Activated naive CD4-positive, alpha-beta T cell treated with anti-CD3 and anti-CD28 coated beads, Interleukin-2, amount 10 ng/mL, durations not matched to agents 7 days and 5 days (primary cell): ENCODE measurements at regions not wholly inside any gene's neighbourhood (a gene's known extent, or its start where the extent isn't known, plus 50 kb on each side); places are given as distances from the start of the nearest gene placed in this dataset.

Experiments
- CTCF ChIA-PET: fragments of 350-600 bp; sonication (Branson Sonifier 250); formaldehyde crosslinking; loops from one replicate; lab custom pipeline; 2021; ENCODE audit warnings: antibody characterized with exemption; lab: Charles Lee
- DNase-seq: peaks from one replicate; pipeline ENCODE4 v3.0.0-alpha.2; 2020
- H3K27ac Mint-ChIP-seq: one replicate; pipeline ENCODE4 v1.8.0; 2021; ENCODE audit warnings: mild to moderate bottlenecking, moderate library complexity, mixed read lengths
- H3K27me3 Mint-ChIP-seq: one replicate; pipeline ENCODE4 v1.8.0; 2021; ENCODE audit warnings: mild to moderate bottlenecking, mixed read lengths
- H3K36me3 Mint-ChIP-seq: one replicate; pipeline ENCODE4 v1.8.0; 2021; ENCODE audit warnings: mixed read lengths
- H3K4me1 Mint-ChIP-seq: one replicate; pipeline ENCODE4 v1.8.0; 2021; ENCODE audit warnings: mixed read lengths
- H3K4me3 Mint-ChIP-seq: one replicate; pipeline ENCODE4 v1.8.0; 2021; ENCODE audit warnings: mild to moderate bottlenecking, moderate library complexity, mixed read lengths
- H3K9me3 Mint-ChIP-seq: one replicate; pipeline ENCODE4 v1.8.0; 2021; ENCODE audit warnings: mixed read lengths

- Mint-ChIP-seq H3K9me3 (peaks cover 8% of the 10 kb centered on the region), H3K4me1 (no peaks in the 10 kb centered on the region), H3K36me3 (no peaks in the 10 kb centered on the region), H3K27me3 (no peaks in the 10 kb centered on the region), H3K4me3 (no peak overlapping the region), H3K27ac (no peak overlapping the region)
- CTCF ChIA-PET: no interaction called here
- no peak for DNase-seq
Measured at GRCh38 chr9:23571414-23572104, 254.5 kb downstream of the ELAVL2 start.

GRCh38 chr9:23573800-23574199 is 252.2 kb downstream of the ELAVL2 start:
- Mint-ChIP-seq H3K4me1 (no peaks in the 10 kb centered on the region), H3K9me3 (peaks cover 8% of the 10 kb centered on the region), H3K4me3 (no peak overlapping the region), H3K27me3 (no peaks in the 10 kb centered on the region), H3K27ac (no peak overlapping the region), H3K36me3 (no peaks in the 10 kb centered on the region)
- no peak for DNase-seq
- CTCF ChIA-PET: no interaction called here

GRCh38 chr9:23577611-23578010 is 248.4 kb downstream of the ELAVL2 start:
- no peaks in the 10 kb centered on the region for H3K4me1 Mint-ChIP-seq
- H3K9me3 Mint-ChIP-seq: peaks cover 1% of the 10 kb centered on the region
- H3K36me3 Mint-ChIP-seq: no peaks in the 10 kb centered on the region
- H3K4me3 Mint-ChIP-seq: no peak overlapping the region
- DNase-seq: no peak
- CTCF ChIA-PET: interaction anchor here (0.9 kb wide), 1 partner anchor 15 kb away, joined by 3 read pairs; no protein-coding TSS in a partner anchor
- H3K27ac Mint-ChIP-seq: no peak overlapping the region
- no peaks in the 10 kb centered on the region for H3K27me3 Mint-ChIP-seq

- no peak overlapping the region for H3K4me3 Mint-ChIP-seq
- CTCF ChIA-PET: no interaction called here
- DNase-seq: no peak
- no peaks in the 10 kb centered on the region for H3K4me1 Mint-ChIP-seq
- H3K27me3 Mint-ChIP-seq: no peaks in the 10 kb centered on the region
- no peaks in the 10 kb centered on the region for H3K36me3 Mint-ChIP-seq
- H3K9me3 Mint-ChIP-seq: peaks cover 4% of the 10 kb centered on the region
- no peak overlapping the region for H3K27ac Mint-ChIP-seq
Measured at GRCh38 chr9:23581931-23582330, 244.1 kb downstream of the ELAVL2 start.

- no peak for DNase-seq
- CTCF ChIA-PET: no interaction called here
- peaks cover 4% of the 10 kb centered on the region for H3K9me3 Mint-ChIP-seq
- H3K4me3 Mint-ChIP-seq: no peak overlapping the region
- H3K27ac Mint-ChIP-seq: no peak overlapping the region
- H3K27me3 Mint-ChIP-seq: no peaks in the 10 kb centered on the region
- no peaks in the 10 kb centered on the region for H3K4me1 Mint-ChIP-seq
- H3K36me3 Mint-ChIP-seq: no peaks in the 10 kb centered on the region
Measured at GRCh38 chr9:23582836-23583235, 243.2 kb downstream of the ELAVL2 start.

- CTCF ChIA-PET: no interaction called here
Measured at GRCh38 chr9:23586906-23587305, 239.1 kb downstream of the ELAVL2 start.

GRCh38 chr9:23587433-23587832 is 238.6 kb downstream of the ELAVL2 start:
- CTCF ChIA-PET: no interaction called here
- H3K4me1 Mint-ChIP-seq: peaks cover 3% of the 10 kb centered on the region
- H3K36me3 Mint-ChIP-seq: no peaks in the 10 kb centered on the region
- H3K9me3 Mint-ChIP-seq: peaks cover 3% of the 10 kb centered on the region
- H3K27me3 Mint-ChIP-seq: no peaks in the 10 kb centered on the region
- DNase-seq: no peak
- no peak overlapping the region for H3K4me3 Mint-ChIP-seq
- no peak overlapping the region for H3K27ac Mint-ChIP-seq

More at GRCh38 chr9:23586906-23587305, 239.1 kb downstream of the ELAVL2 start:
- DNase-seq: no peak
- Mint-ChIP-seq H3K27me3 (no peaks in the 10 kb centered on the region), H3K4me3 (no peak overlapping the region), H3K9me3 (peaks cover 3% of the 10 kb centered on the region), H3K4me1 (peaks cover 3% of the 10 kb centered on the region), H3K27ac (no peak overlapping the region), H3K36me3 (no peaks in the 10 kb centered on the region)

- H3K27me3 Mint-ChIP-seq: no peaks in the 10 kb centered on the region
Measured at GRCh38 chr9:23587903-23588302, 238.1 kb downstream of the ELAVL2 start.

GRCh38 chr9:23590276-23591000 is 235.6 kb downstream of the ELAVL2 start:
- Mint-ChIP-seq H3K4me1 (peaks cover 3% of the 10 kb centered on the region), H3K36me3 (no peaks in the 10 kb centered on the region), H3K9me3 (no peaks in the 10 kb centered on the region), H3K27ac (no peak overlapping the region), H3K27me3 (no peaks in the 10 kb centered on the region), H3K4me3 (no peak overlapping the region)
- CTCF ChIA-PET: no interaction called here
- no peak for DNase-seq

More at GRCh38 chr9:23587903-23588302, 238.1 kb downstream of the ELAVL2 start:
- DNase-seq: no peak
- CTCF ChIA-PET: no interaction called here
- Mint-ChIP-seq H3K27ac (no peak overlapping the region), H3K4me3 (no peak overlapping the region), H3K9me3 (peaks cover 3% of the 10 kb centered on the region), H3K36me3 (no peaks in the 10 kb centered on the region), H3K4me1 (peaks cover 3% of the 10 kb centered on the region)

- Mint-ChIP-seq H3K9me3 (no peaks in the 10 kb centered on the region), H3K27ac (no peak overlapping the region), H3K4me3 (no peak overlapping the region), H3K4me1 (peaks cover 3% of the 10 kb centered on the region), H3K36me3 (no peaks in the 10 kb centered on the region), H3K27me3 (no peaks in the 10 kb centered on the region)
- no peak for DNase-seq
- CTCF ChIA-PET: no interaction called here
Measured at GRCh38 chr9:23594421-23594820, 231.6 kb downstream of the ELAVL2 start.

GRCh38 chr9:23596913-23597634 is 229.0 kb downstream of the ELAVL2 start:
- CTCF ChIA-PET: no interaction called here
- Mint-ChIP-seq H3K36me3 (no peaks in the 10 kb centered on the region), H3K27ac (no peak overlapping the region), H3K4me3 (no peak overlapping the region), H3K9me3 (no peaks in the 10 kb centered on the region), H3K4me1 (no peaks in the 10 kb centered on the region), H3K27me3 (no peaks in the 10 kb centered on the region)
- DNase-seq: no peak

- Mint-ChIP-seq H3K36me3 (no peaks in the 10 kb centered on the region), H3K4me1 (no peaks in the 10 kb centered on the region), H3K4me3 (no peak overlapping the region), H3K27ac (no peak overlapping the region), H3K9me3 (no peaks in the 10 kb centered on the region), H3K27me3 (no peaks in the 10 kb centered on the region)
- CTCF ChIA-PET: no interaction called here
- no peak for DNase-seq
Measured at GRCh38 chr9:23598994-23599393, 227.0 kb downstream of the ELAVL2 start.

- CTCF ChIA-PET: no interaction called here
- Mint-ChIP-seq H3K9me3 (no peaks in the 10 kb centered on the region), H3K27me3 (no peaks in the 10 kb centered on the region), H3K4me1 (no peaks in the 10 kb centered on the region), H3K27ac (no peak overlapping the region), H3K36me3 (no peaks in the 10 kb centered on the region), H3K4me3 (no peak overlapping the region)
- no peak for DNase-seq
Measured at GRCh38 chr9:23603311-23603710, 222.7 kb downstream of the ELAVL2 start.

GRCh38 chr9:23606107-23606506 is 219.9 kb downstream of the ELAVL2 start:
- Mint-ChIP-seq H3K36me3 (no peaks in the 10 kb centered on the region), H3K4me3 (no peak overlapping the region), H3K27me3 (no peaks in the 10 kb centered on the region), H3K4me1 (no peaks in the 10 kb centered on the region), H3K27ac (no peak overlapping the region), H3K9me3 (no peaks in the 10 kb centered on the region)
- CTCF ChIA-PET: no interaction called here
- DNase-seq: no peak
